Stomach (tissue), 4 donors: ENCODE measurements at regions not wholly inside any gene's neighbourhood (a gene's known extent, or its start where the extent isn't known, plus 50 kb on each side); places are given as distances from the start of the nearest gene placed in this dataset.

Source experiments
- POLR2A ChIP-seq, 4 donors: fragments of 450-650 bp; IDR thresholded peaks; one replicate each; pipeline ENCODE4 v1.6.1; 2016; ENCODE audit warnings: antibody characterized with exemption in 4 of 4, control low read depth in 2 of 4, mild to moderate bottlenecking in 1 of 4, moderate library complexity in 1 of 4
- POLR2AphosphoS5 ChIP-seq, 3 donors: sonication (generic); formaldehyde crosslinking; IDR thresholded peaks; one replicate each; pipeline ENCODE4 v1.6.1; 2016; ENCODE audit warnings: antibody characterized with exemption in 3 of 3
- TF ChIP-seq, protein P1 (sequence below), 7 experiments: fragments of 450-650 bp in 4 of 7; fragments of 200-600 bp in 3 of 7; sonication (generic) in 3 of 7; IDR thresholded peaks; one replicate each; pipeline ENCODE4 v1.5.1; 2016 to 2019; ENCODE audit warnings: antibody characterized with exemption in 7 of 7, control low read depth in 2 of 7, mild to moderate bottlenecking in 1 of 7

DNA sequence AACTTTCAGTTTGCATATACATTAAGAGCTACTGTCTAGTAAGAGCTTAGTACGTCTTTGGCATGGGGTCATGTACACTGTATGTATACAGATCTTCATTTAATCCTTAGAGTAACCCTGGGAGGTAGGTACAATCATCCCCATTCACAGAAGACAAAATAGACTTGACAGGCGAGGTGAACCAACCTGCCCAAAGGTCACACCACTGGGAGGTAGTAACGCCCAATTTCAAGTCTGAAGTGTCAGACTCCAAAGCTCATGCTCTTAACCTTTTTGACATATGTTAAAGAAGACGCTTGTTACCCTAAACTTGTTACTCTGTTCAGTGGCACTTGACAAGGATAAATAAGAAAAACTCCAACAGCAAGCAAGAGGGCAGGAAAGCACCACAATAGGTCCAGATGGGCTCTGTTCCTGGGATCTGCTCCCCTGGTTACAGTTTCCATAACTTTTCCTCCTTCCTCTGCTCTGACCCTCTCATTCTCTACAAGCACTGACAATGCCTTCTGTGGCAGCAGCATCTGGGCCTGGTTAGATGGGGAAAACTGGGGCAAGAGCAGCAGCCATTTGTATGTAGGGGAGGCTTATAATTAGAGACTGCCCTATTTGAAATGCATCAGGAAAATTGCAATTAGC, 64.7 kb upstream of the SERTAD2 start:
- TF ChIP-seq, protein P1, sequence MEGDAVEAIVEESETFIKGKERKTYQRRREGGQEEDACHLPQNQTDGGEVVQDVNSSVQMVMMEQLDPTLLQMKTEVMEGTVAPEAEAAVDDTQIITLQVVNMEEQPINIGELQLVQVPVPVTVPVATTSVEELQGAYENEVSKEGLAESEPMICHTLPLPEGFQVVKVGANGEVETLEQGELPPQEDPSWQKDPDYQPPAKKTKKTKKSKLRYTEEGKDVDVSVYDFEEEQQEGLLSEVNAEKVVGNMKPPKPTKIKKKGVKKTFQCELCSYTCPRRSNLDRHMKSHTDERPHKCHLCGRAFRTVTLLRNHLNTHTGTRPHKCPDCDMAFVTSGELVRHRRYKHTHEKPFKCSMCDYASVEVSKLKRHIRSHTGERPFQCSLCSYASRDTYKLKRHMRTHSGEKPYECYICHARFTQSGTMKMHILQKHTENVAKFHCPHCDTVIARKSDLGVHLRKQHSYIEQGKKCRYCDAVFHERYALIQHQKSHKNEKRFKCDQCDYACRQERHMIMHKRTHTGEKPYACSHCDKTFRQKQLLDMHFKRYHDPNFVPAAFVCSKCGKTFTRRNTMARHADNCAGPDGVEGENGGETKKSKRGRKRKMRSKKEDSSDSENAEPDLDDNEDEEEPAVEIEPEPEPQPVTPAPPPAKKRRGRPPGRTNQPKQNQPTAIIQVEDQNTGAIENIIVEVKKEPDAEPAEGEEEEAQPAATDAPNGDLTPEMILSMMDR (IDR thresholded peaks at IDR 0.05) = no peak
- TF ChIP-seq POLR2A (IDR thresholded peaks at IDR 0.05) (no peak), POLR2AphosphoS5 (IDR thresholded peaks at IDR 0.05) (no peak)
